ENCODE measurements at regions not wholly inside any gene's neighbourhood (a gene's known extent, or its start where the extent isn't known, plus 50 kb on each side); places are given as distances from the start of the nearest gene placed in this dataset.

- in situ Hi-C loops (cut with HindIII; ENCODE audit: low pct_unique_long_range_greater_than_20kb, low sequenced_read_pairs), result no loop called here
- DNase-seq (ENCODE audit: low read depth in 1 of 2, low spot score in 1 of 2), result peak in 1 of 2 experiments; percentile 77
Measured at GRCh38 chr13:33744589-33745369, 73.2 kb upstream of the RFC3 start.

GRCh38 chr13:33745370-33746324, 72.3 kb upstream of the RFC3 start:
- DNase-seq (ENCODE audit: low read depth in 1 of 2, low spot score in 1 of 2), result peak in 1 of 2 experiments; percentile 65
- TF ChIP-seq JUND (IDR thresholded peaks at IDR 0.05; ENCODE audit: low read depth), result no peak
- in situ Hi-C loops (cut with HindIII; ENCODE audit: low pct_unique_long_range_greater_than_20kb, low sequenced_read_pairs), result no loop called here

More at GRCh38 chr13:33744589-33745369, 73.2 kb upstream of the RFC3 start:
- TF ChIP-seq JUND (IDR thresholded peaks at IDR 0.05; ENCODE audit: low read depth), result no peak

GRCh38 chr13:33746867-33747266, 71.1 kb upstream of the RFC3 start:
- DNase-seq (ENCODE audit: low read depth in 1 of 2, low spot score in 1 of 2), result no peak
- in situ Hi-C loops (cut with HindIII; ENCODE audit: low pct_unique_long_range_greater_than_20kb, low sequenced_read_pairs), result no loop called here
- TF ChIP-seq JUND (IDR thresholded peaks at IDR 0.05; ENCODE audit: low read depth), result no peak

GRCh38 chr13:33751151-33751550, 66.8 kb upstream of the RFC3 start:
- in situ Hi-C loops (cut with HindIII; ENCODE audit: low pct_unique_long_range_greater_than_20kb, low sequenced_read_pairs), result no loop called here
- TF ChIP-seq JUND (IDR thresholded peaks at IDR 0.05; ENCODE audit: low read depth), result no peak
- no peak for DNase-seq (ENCODE audit: low read depth in 1 of 2, low spot score in 1 of 2)

- in situ Hi-C loops (cut with HindIII; ENCODE audit: low pct_unique_long_range_greater_than_20kb, low sequenced_read_pairs), result no loop called here
- DNase-seq (ENCODE audit: low read depth in 1 of 2, low spot score in 1 of 2), result no peak
- TF ChIP-seq JUND (IDR thresholded peaks at IDR 0.05; ENCODE audit: low read depth), result no peak
Measured at GRCh38 chr13:33752094-33752493, 65.9 kb upstream of the RFC3 start.

GRCh38 chr13:33752597-33752996, 65.4 kb upstream of the RFC3 start:
- in situ Hi-C loops (cut with HindIII; ENCODE audit: low pct_unique_long_range_greater_than_20kb, low sequenced_read_pairs), result no loop called here
- DNase-seq (ENCODE audit: low read depth in 1 of 2, low spot score in 1 of 2), result no peak
- no peak for TF ChIP-seq JUND (IDR thresholded peaks at IDR 0.05; ENCODE audit: low read depth)

- in situ Hi-C loops (cut with HindIII; ENCODE audit: low pct_unique_long_range_greater_than_20kb, low sequenced_read_pairs), result no loop called here
- TF ChIP-seq JUND (IDR thresholded peaks at IDR 0.05; ENCODE audit: low read depth), result no peak
- DNase-seq (ENCODE audit: low read depth in 1 of 2, low spot score in 1 of 2), result no peak
Measured at GRCh38 chr13:33756929-33757328, 61.0 kb upstream of the RFC3 start.

- in situ Hi-C loops (cut with HindIII; ENCODE audit: low pct_unique_long_range_greater_than_20kb, low sequenced_read_pairs), result no loop called here
- TF ChIP-seq JUND (IDR thresholded peaks at IDR 0.05; ENCODE audit: low read depth), result no peak
- no peak for DNase-seq (ENCODE audit: low read depth in 1 of 2, low spot score in 1 of 2)
Measured at GRCh38 chr13:33757713-33758112, 60.2 kb upstream of the RFC3 start.

- in situ Hi-C loops (cut with HindIII; ENCODE audit: low pct_unique_long_range_greater_than_20kb, low sequenced_read_pairs), result no loop called here
- no peak for TF ChIP-seq JUND (IDR thresholded peaks at IDR 0.05; ENCODE audit: low read depth)
- no peak for DNase-seq (ENCODE audit: low read depth in 1 of 2, low spot score in 1 of 2)
Measured at GRCh38 chr13:33758113-33758512, 59.8 kb upstream of the RFC3 start.

GRCh38 chr13:33761740-33762139, 56.2 kb upstream of the RFC3 start:
- in situ Hi-C loops (cut with HindIII; ENCODE audit: low pct_unique_long_range_greater_than_20kb, low sequenced_read_pairs), result no loop called here
- no peak for TF ChIP-seq JUND (IDR thresholded peaks at IDR 0.05; ENCODE audit: low read depth)
- peak in 1 of 2 experiments; percentile 29 for DNase-seq (ENCODE audit: low read depth in 1 of 2, low spot score in 1 of 2)

GRCh38 chr13:33763021-33763420, 54.9 kb upstream of the RFC3 start:
- TF ChIP-seq JUND (IDR thresholded peaks at IDR 0.05; ENCODE audit: low read depth), result no peak
- in situ Hi-C loops (cut with HindIII; ENCODE audit: low pct_unique_long_range_greater_than_20kb, low sequenced_read_pairs), result no loop called here
- no peak for DNase-seq (ENCODE audit: low read depth in 1 of 2, low spot score in 1 of 2)

GRCh38 chr13:33764716-33765115, 53.2 kb upstream of the RFC3 start:
- in situ Hi-C loops (cut with HindIII; ENCODE audit: low pct_unique_long_range_greater_than_20kb, low sequenced_read_pairs), result no loop called here
- no peak for TF ChIP-seq JUND (IDR thresholded peaks at IDR 0.05; ENCODE audit: low read depth)
- DNase-seq (ENCODE audit: low read depth in 1 of 2, low spot score in 1 of 2), result no peak

All from T47D (cell line).